Peyer's patch (tissue), 4 donors: ENCODE measurements at regions not wholly inside any gene's neighbourhood (a gene's known extent, or its start where the extent isn't known, plus 50 kb on each side); places are given as distances from the start of the nearest gene placed in this dataset.

Experiments
- POLR2A ChIP-seq, 2 donors: fragments of 450-650 bp; IDR thresholded peaks; one replicate each; pipeline ENCODE4 v1.5.1; 2017; ENCODE audit warnings: antibody characterized with exemption in 2 of 2, mild to moderate bottlenecking in 2 of 2, moderate library complexity in 2 of 2
- TF ChIP-seq, protein P1 (sequence below), 6 experiments: fragments of 450-650 bp in 4 of 6; fragments of 200-600 bp in 2 of 6; sonication (generic) in 1 of 6; IDR thresholded peaks; one replicate each; pipeline ENCODE4 v1.5.1; 2017 to 2019; ENCODE audit warnings: antibody characterized with exemption in 6 of 6, mild to moderate bottlenecking in 3 of 6, moderate library complexity in 1 of 6

- TF ChIP-seq, protein P1, sequence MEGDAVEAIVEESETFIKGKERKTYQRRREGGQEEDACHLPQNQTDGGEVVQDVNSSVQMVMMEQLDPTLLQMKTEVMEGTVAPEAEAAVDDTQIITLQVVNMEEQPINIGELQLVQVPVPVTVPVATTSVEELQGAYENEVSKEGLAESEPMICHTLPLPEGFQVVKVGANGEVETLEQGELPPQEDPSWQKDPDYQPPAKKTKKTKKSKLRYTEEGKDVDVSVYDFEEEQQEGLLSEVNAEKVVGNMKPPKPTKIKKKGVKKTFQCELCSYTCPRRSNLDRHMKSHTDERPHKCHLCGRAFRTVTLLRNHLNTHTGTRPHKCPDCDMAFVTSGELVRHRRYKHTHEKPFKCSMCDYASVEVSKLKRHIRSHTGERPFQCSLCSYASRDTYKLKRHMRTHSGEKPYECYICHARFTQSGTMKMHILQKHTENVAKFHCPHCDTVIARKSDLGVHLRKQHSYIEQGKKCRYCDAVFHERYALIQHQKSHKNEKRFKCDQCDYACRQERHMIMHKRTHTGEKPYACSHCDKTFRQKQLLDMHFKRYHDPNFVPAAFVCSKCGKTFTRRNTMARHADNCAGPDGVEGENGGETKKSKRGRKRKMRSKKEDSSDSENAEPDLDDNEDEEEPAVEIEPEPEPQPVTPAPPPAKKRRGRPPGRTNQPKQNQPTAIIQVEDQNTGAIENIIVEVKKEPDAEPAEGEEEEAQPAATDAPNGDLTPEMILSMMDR (IDR thresholded peaks at IDR 0.05): no peak
- no peak for TF ChIP-seq POLR2A (IDR thresholded peaks at IDR 0.05)
Observed at GRCh38 chr3:148026009-148026588, 616.9 kb downstream of the ZIC1 start.
